IPS-20b (cell line): ENCODE measurements at regions not wholly inside any gene's neighbourhood (a gene's known extent, or its start where the extent isn't known, plus 50 kb on each side); places are given as distances from the start of the nearest gene placed in this dataset.
"Not testable (repeated sequence)": the region's sequence is repeated elsewhere in the genome, so short reads cannot be mapped to it uniquely, and the experiment has no call there.

Experiments
- H3K27ac ChIP-seq: one replicate; pipeline ENCODE4 v1.5.1; 2013; ENCODE audit warnings: low read length
- H3K27me3 ChIP-seq: 2 replicates; pipeline ENCODE4 v1.6.1; 2013; ENCODE audit warnings: mild to moderate bottlenecking, low read length, inconsistent platforms; ENCODE audit not compliant: insufficient read depth
- H3K36me3 ChIP-seq: 2 replicates; pipeline ENCODE4 v1.6.1; 2013; ENCODE audit warnings: low read depth, mild to moderate bottlenecking, inconsistent platforms, low read length, moderate library complexity; ENCODE audit not compliant: insufficient read depth
- H3K4me1 ChIP-seq: 2 replicates; pipeline ENCODE4 v1.6.1; 2013; ENCODE audit warnings: mild to moderate bottlenecking, control low read depth, inconsistent platforms, low read length, moderate library complexity; ENCODE audit not compliant: insufficient read depth
- H3K4me3 ChIP-seq: 2 replicates; pipeline ENCODE4 v1.5.1; 2013; ENCODE audit warnings: mild to moderate bottlenecking, low read length, inconsistent platforms
- H3K9ac ChIP-seq: 2 replicates; pipeline ENCODE4 v1.6.1; 2013; ENCODE audit warnings: low read depth, mild to moderate bottlenecking, inconsistent platforms, low read length, moderate library complexity
- H3K9me3 ChIP-seq: 2 replicates; pipeline ENCODE4 v1.6.1; 2013; ENCODE audit warnings: mild to moderate bottlenecking, low read depth, low read length, inconsistent platforms; ENCODE audit not compliant: insufficient read depth

DNA sequence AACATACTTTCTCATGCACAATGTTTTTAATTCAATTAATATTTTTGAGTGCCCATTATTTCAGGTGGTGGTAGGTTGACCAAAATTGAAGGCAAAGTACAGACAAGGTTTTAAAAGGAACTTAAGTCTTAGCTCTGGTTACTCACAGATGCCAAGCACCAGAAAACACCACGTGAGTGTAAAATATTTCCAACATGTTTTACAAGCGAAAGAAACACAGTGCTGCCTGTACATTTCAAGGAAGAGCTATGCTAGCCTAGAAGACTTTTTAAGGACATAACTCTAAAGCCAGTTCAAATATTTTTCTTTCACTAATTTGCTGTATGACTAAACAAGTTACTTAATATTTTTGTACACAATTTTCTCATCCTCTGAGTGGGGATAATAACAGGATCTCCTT, 736.4 kb upstream of the GOT2 start:
- Histone ChIP-seq H3K36me3 (no peaks in the 10 kb centered on the region), H3K4me3 (no peak overlapping the region), H3K27me3 (no peaks in the 10 kb centered on the region), H3K9me3 (no peaks in the 10 kb centered on the region), H3K9ac (no peak overlapping the region), H3K27ac (no peak overlapping the region), H3K4me1 (no peaks in the 10 kb centered on the region)

DNA sequence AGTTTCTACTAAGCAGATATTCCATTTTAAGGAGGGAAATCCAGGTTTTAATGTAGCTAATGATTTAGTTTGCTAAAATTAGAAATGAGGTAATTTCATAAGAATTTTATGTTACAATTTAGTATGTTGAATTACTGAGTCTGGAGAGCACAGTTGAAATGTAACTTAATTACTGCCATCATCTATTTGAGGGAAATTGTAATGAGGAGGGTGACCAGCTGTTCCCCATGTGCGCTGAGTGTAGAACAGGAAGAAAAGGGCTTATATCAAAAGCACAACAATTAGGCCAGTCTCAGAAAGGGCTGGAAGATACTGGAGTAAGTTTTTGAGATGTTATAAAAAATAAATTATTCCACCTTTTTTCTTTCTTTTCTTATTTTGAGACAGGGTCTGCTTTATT, 735.1 kb upstream of the GOT2 start:
- H3K27ac ChIP-seq: no peak overlapping the region
- no peaks in the 10 kb centered on the region for H3K27me3 ChIP-seq
- H3K9me3 ChIP-seq: no peaks in the 10 kb centered on the region
- H3K4me1 ChIP-seq: no peaks in the 10 kb centered on the region
- H3K9ac ChIP-seq: no peak overlapping the region
- H3K36me3 ChIP-seq: no peaks in the 10 kb centered on the region
- no peak overlapping the region for H3K4me3 ChIP-seq

DNA sequence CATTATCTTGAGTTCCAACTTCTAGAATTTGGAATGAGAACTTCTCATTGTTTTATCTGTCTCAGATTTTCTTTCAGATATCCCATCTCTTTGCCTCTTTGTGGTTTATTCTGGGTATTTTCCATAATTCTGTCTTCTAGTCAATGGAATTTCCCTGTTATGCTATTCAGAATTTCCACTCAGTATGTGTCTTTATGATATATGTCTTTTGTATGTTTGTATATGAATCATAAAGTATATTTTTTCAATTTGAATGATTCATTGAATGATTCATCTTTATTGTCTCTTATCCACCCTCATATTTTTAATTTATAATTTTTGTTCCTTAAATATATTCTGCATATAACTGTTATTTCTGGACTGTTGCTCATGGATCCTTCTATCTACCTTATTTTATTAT, 729.7 kb upstream of the GOT2 start:
- no peak overlapping the region for H3K27ac ChIP-seq
- H3K9ac ChIP-seq: no peak overlapping the region
- H3K4me3 ChIP-seq: no peak overlapping the region
- no peaks in the 10 kb centered on the region for H3K27me3 ChIP-seq
- H3K9me3 ChIP-seq: no peaks in the 10 kb centered on the region
- no peaks in the 10 kb centered on the region for H3K4me1 ChIP-seq
- H3K36me3 ChIP-seq: no peaks in the 10 kb centered on the region

DNA sequence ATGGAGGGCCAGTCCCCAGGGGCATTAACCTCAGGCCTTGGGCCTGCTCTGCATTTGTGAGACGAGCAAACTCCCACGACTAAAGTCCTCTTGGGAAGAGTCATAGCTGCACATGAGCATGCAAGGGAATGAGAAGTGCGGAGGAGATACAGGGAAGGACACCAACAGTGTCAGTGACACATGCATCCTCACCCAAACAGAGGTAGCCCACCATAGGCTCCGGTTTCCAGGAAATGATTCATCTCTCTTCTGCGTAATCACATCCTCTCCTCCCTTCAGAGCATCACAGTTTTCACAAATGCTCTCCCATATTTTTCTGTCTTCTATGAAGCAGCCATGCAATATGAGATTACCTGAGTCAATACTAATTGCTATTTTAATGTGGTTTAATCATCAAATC, 725.7 kb upstream of the GOT2 start:
- H3K36me3 ChIP-seq: no peaks in the 10 kb centered on the region
- no peak overlapping the region for H3K27ac ChIP-seq
- H3K27me3 ChIP-seq: no peaks in the 10 kb centered on the region
- H3K4me3 ChIP-seq: no peak overlapping the region
- no peak overlapping the region for H3K9ac ChIP-seq
- H3K9me3 ChIP-seq: no peaks in the 10 kb centered on the region
- H3K4me1 ChIP-seq: no peaks in the 10 kb centered on the region

DNA sequence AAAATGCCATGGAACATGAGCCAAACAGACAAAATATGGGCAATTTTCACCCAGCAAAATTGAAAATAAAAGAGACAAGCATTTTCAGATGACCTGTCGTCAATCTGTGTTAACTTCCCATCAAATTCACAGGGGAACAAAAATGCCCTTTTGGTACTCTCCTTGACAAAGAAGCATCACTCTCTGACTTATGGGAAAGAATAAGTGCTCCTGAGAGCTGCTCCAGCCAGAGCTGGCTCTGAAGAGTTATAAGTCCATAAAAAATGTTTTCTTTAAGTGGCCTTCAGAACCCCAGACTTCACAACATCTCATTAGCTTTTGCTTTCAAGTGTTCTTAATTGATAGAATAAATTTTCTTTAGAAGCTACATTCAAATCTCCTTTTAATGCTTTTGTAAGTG, 721.4 kb upstream of the GOT2 start:
- no peak overlapping the region for H3K4me3 ChIP-seq
- H3K4me1 ChIP-seq: no peaks in the 10 kb centered on the region
- H3K9ac ChIP-seq: no peak overlapping the region
- no peaks in the 10 kb centered on the region for H3K27me3 ChIP-seq
- H3K36me3 ChIP-seq: no peaks in the 10 kb centered on the region
- peaks cover 3% of the 10 kb centered on the region; the same call in 1 of the 2 replicates for H3K9me3 ChIP-seq
- H3K27ac ChIP-seq: no peak overlapping the region

DNA sequence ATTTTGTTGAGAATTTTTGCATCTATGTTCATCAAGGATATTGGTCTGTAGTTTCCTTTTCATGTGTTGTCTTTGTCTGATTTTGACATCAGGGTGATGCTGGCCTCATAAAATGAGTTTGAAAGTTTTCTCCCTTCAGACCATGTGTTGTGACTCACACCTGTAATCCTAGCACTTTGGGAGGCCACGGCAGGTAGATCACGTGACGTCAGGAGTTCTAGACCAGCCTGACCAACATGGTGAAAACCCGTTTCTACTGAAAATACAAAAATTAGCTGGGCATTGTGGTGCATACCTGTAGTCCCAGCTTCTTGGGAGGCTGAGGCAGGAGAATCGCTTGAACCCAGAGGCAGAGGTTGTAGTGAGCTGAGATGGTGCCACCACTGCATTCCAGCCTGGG, 716.4 kb upstream of the GOT2 start:
- not testable (repeated sequence) for H3K9ac ChIP-seq, H3K4me1 ChIP-seq, H3K4me3 ChIP-seq, H3K27ac ChIP-seq, H3K9me3 ChIP-seq, H3K36me3 ChIP-seq, H3K27me3 ChIP-seq

DNA sequence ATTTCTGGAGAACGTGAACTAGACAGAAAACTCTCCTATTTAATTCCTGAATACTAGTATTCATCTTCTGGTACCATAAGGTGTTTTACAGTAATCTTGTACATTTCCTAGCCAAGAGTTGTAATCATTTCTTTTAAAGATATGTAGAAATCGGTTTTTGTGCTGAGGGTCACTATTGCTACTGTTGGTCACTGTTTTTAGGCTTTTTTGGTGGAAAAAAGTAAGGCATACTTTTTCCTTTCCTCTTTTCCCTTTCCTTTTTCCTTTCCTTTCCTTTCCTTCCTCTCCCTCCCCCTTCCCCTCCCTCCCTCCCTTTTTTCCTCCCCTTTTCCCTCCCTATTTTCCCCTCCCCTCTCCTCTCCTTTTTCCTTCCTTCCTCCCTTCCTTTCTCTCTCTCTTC, 706.4 kb upstream of the GOT2 start:
- H3K36me3 ChIP-seq: no peaks in the 10 kb centered on the region
- H3K4me3 ChIP-seq: no peak overlapping the region
- no peaks in the 10 kb centered on the region for H3K9me3 ChIP-seq
- H3K27ac ChIP-seq: no peak overlapping the region
- H3K9ac ChIP-seq: no peak overlapping the region
- H3K27me3 ChIP-seq: no peaks in the 10 kb centered on the region
- H3K4me1 ChIP-seq: no peaks in the 10 kb centered on the region

DNA sequence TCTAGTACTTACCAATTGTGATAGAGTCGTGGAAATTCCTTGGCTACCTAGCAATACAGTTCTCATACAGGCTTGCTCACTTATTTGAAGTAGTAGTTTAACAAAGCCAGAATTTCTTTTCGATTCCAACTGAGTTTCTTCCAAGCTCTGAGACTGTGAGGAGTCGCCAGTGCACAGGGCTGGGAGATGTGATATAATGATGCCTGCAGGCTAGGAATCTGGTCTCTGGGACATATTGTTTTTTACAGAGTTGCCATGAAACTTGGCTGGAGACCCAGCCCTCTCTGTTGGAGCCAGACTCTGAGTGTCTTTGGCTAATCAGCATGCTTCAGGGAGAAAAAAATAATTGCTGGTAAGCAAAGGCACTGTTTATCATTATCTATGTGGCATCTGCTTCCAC, 698.8 kb upstream of the GOT2 start:
- Histone ChIP-seq H3K9me3 (no peaks in the 10 kb centered on the region), H3K27ac (no peak overlapping the region), H3K36me3 (no peaks in the 10 kb centered on the region), H3K27me3 (no peaks in the 10 kb centered on the region), H3K9ac (no peak overlapping the region), H3K4me1 (no peaks in the 10 kb centered on the region), H3K4me3 (no peak overlapping the region)

DNA sequence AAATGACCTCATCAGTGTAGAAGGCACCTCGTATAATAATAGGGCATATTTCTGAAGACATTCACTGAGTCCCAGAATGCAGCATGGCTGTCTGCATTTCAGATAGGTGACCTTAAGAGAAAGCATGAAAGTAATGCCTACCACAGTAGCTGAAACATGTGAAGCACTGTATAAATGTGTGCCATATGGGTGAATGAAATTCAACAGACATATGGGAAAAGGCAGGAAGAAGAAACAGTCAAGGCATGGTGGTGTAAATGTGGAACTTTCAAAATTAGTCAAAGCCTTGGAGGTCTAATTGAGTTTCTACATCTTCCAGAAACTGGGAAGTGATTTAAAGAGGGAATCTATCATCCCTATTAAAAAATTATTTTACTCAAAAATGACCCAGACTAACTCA, 698.2 kb upstream of the GOT2 start:
- no peaks in the 10 kb centered on the region for H3K36me3 ChIP-seq
- H3K27me3 ChIP-seq: no peaks in the 10 kb centered on the region
- no peak overlapping the region for H3K4me3 ChIP-seq
- no peaks in the 10 kb centered on the region for H3K4me1 ChIP-seq
- no peak overlapping the region for H3K27ac ChIP-seq
- H3K9me3 ChIP-seq: no peaks in the 10 kb centered on the region
- no peak overlapping the region for H3K9ac ChIP-seq

DNA sequence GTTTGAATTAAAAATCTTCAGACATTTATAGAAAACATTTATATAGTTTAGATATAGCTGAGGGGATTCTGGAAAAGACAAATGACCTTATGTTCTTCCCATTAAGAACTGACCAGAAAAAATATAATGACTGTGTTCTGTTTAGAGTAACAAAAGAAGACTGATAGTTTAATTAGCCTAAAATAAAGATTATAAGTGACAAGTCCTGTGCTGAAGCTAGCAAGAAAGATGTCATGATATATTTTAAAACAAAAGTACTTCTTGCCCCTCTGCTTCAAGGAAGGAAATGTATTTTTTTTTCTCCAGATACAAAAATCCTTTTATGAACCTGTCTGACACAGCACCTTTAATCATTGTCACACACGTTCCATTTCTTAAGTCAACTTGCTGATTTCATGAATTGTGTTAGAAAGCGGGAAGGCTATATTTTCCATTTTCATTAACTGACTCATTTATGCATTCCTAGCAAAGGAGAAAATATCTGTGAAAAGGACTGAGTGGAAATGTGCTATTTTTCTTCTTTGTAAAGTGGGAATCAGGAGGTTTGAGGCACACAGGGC, 690.7 kb upstream of the GOT2 start:
- Histone ChIP-seq H3K27me3 (no peaks in the 10 kb centered on the region), H3K4me3 (no peak overlapping the region), H3K4me1 (no peaks in the 10 kb centered on the region), H3K9ac (no peak overlapping the region), H3K9me3 (no peaks in the 10 kb centered on the region), H3K27ac (no peak overlapping the region), H3K36me3 (no peaks in the 10 kb centered on the region)

DNA sequence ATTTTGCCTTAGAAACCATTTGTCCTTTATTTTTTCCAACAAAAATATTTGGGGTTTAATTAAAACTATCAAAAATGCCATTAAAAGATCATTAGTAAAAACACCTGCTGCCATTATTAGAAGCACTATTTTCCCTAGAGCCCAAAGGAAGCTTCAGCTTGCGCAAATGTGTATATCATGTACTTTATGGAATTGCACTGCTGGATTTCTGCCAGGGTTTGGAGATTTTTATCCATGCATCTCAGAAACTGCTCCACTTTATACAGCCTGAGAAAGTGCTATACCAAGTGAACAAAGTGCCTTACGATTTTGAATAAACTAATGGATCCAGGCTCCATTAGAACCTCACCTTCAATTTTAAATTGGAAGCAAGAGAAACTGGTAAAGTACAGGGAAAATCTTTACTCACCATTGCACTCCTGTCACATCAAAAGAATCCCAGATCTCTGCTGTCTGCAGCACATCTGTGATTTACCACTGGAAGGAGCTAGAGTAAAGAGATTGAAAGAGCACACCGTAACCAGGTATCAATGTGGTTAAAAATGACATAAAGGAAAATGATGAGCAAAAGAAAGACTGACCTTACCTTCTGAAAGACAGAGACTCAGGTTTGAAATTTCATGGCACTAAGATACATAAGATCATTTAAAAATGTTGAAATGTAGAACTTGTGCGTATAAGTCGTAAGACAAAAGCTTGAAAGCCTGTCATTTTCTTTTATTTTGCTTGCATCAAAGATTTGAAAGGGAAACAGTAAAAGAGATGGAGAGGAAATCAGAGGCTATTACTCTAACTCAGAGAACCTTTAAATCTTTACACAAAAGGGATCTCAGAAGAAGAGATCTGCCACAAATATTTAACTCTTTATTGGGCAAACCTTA, 678.1 kb upstream of the GOT2 start:
- Histone ChIP-seq H3K9ac (no peak overlapping the region), H3K4me1 (no peaks in the 10 kb centered on the region), H3K9me3 (no peaks in the 10 kb centered on the region), H3K27me3 (no peaks in the 10 kb centered on the region), H3K4me3 (no peak overlapping the region), H3K36me3 (no peaks in the 10 kb centered on the region), H3K27ac (no peak overlapping the region)

DNA sequence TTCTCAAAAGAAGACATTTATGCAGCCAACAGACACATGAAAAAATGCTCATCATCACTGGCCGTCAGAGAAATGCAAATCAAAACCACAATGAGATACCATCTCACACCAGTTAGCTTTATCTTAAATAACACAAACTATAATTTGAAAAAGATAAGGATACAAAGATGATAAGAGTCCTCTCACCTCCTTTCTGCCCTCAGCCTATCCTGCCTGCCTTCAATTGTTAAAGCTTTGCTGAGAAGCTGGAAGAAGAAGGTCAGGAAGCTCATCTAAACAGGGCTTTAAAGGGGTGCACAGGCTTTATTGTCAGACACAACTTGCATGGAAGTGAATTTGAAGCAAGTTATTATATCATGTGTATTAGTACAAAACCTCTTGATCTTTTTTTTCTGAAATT, 676.3 kb upstream of the GOT2 start:
- no peaks in the 10 kb centered on the region for H3K36me3 ChIP-seq
- H3K27ac ChIP-seq: no peak overlapping the region
- H3K4me3 ChIP-seq: no peak overlapping the region
- H3K27me3 ChIP-seq: no peaks in the 10 kb centered on the region
- H3K9me3 ChIP-seq: no peaks in the 10 kb centered on the region
- no peaks in the 10 kb centered on the region for H3K4me1 ChIP-seq
- no peak overlapping the region for H3K9ac ChIP-seq
